Activated B cell treated with CpG ODN at 0.5 μM for 24 hours (primary cell): ENCODE measurements at regions not wholly inside any gene's neighbourhood (a gene's known extent, or its start where the extent isn't known, plus 50 kb on each side); places are given as distances from the start of the nearest gene placed in this dataset.
"Not testable (repeated sequence)": the region's sequence is repeated elsewhere in the genome, so short reads cannot be mapped to it uniquely, and the experiment has no call there.

Experiments
- ATAC-seq: fragments of 200-7000 bp; cut with Tn5 transposase; one replicate; pipeline ENCODE4 v1.10.0; 2021; ENCODE audit warnings: low read depth, mild to moderate bottlenecking, moderate library complexity
- CTCF ChIA-PET: fragments of 350-600 bp; sonication (Branson Sonifier 250); formaldehyde crosslinking; loops from one replicate; lab custom pipeline; 2021; ENCODE audit warnings: antibody characterized with exemption; lab: Charles Lee
- POLR2A ChIA-PET: fragments of 350-600 bp; sonication (Branson Sonifier 250); formaldehyde crosslinking; loops from one replicate; lab custom pipeline; 2021; ENCODE audit warnings: antibody characterized with exemption; lab: Charles Lee
- DNase-seq: peaks from one replicate; pipeline ENCODE4 v3.0.0; 2022
- H3K27ac Mint-ChIP-seq: one replicate; pipeline ENCODE4 v1.8.0; 2020; ENCODE audit warnings: mixed read lengths
- H3K27me3 Mint-ChIP-seq: one replicate; pipeline ENCODE4 v1.8.0; 2021; ENCODE audit warnings: mixed read lengths
- H3K36me3 Mint-ChIP-seq: one replicate; pipeline ENCODE4 v1.8.0; 2021; ENCODE audit warnings: low read depth, mixed read lengths
- H3K4me1 Mint-ChIP-seq: one replicate; pipeline ENCODE4 v1.8.0; 2021; ENCODE audit warnings: mixed read lengths
- H3K4me3 Mint-ChIP-seq: one replicate; pipeline ENCODE4 v1.8.0; 2020; ENCODE audit warnings: mild to moderate bottlenecking, mixed read lengths
- H3K9me3 Mint-ChIP-seq: one replicate; pipeline ENCODE4 v1.8.0; 2020; ENCODE audit warnings: mixed read lengths
- intact Hi-C: fragments of 100-400 bp; cut with micrococcal nuclease; formaldehyde crosslinking; loops from one replicate; pipeline ENCODE4 v1.15.1; 2024
- TF ChIP-seq, protein P1 (sequence below): fragments of 200-600 bp; IDR thresholded peaks from one replicate; pipeline ENCODE4 v1.8.0; 2022; ENCODE audit warnings: antibody characterized with exemption, mild to moderate bottlenecking

DNA sequence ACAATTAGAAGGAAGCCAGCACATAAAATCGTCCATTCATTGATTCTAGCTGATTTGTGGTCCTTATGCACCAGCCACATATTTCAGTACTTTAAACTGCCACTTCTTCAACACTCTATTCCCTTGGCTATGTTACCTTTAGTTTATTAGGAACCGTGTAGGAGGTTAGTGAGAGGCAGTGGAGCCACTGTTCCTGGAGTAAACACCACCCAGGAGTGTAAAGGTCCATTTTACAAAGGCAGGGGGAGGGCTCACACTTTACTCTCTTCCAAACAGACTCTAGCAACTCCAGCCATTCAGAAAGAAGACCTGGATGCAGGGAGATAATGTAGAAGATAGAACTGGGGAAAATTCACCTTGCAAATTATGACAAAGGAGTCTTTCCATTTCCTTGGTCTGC lies 170.2 kb upstream of the RPS23 start:
- Mint-ChIP-seq H3K4me3 (no peak overlapping the region), H3K9me3 (peaks cover 5% of the 10 kb centered on the region), H3K4me1 (no peaks in the 10 kb centered on the region), H3K27ac (no peak overlapping the region), H3K36me3 (no peaks in the 10 kb centered on the region), H3K27me3 (no peaks in the 10 kb centered on the region)
- ChIA-PET POLR2A (no interaction called here), CTCF (no interaction called here)
- TF ChIP-seq, protein P1, sequence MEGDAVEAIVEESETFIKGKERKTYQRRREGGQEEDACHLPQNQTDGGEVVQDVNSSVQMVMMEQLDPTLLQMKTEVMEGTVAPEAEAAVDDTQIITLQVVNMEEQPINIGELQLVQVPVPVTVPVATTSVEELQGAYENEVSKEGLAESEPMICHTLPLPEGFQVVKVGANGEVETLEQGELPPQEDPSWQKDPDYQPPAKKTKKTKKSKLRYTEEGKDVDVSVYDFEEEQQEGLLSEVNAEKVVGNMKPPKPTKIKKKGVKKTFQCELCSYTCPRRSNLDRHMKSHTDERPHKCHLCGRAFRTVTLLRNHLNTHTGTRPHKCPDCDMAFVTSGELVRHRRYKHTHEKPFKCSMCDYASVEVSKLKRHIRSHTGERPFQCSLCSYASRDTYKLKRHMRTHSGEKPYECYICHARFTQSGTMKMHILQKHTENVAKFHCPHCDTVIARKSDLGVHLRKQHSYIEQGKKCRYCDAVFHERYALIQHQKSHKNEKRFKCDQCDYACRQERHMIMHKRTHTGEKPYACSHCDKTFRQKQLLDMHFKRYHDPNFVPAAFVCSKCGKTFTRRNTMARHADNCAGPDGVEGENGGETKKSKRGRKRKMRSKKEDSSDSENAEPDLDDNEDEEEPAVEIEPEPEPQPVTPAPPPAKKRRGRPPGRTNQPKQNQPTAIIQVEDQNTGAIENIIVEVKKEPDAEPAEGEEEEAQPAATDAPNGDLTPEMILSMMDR, result no peak
- intact Hi-C loops, result no loop called here
- no peak for ATAC-seq
- DNase-seq, result no peak

DNA sequence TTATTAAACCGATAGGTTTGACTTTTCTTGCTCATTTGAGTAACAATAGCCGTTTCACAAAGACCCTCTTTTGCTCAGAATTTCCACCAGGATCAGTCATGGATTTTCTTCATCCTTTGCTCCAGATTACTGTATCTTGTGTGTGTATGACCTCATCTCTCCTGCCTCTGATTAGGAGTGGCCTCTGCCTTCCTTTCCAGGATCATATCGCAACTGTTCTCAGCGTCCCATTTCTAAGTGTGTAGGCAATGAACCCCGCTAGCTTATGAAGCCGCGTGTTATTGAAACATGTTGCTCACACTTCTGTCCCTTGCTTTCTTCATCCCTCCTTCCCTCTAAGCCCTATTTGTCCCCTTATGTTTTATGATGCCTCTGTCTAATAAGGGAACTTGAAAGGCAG lies 169.8 kb upstream of the RPS23 start:
- no peaks in the 10 kb centered on the region for H3K4me1 Mint-ChIP-seq
- CTCF ChIA-PET, result no interaction called here
- POLR2A ChIA-PET, result no interaction called here
- no peaks in the 10 kb centered on the region for H3K36me3 Mint-ChIP-seq
- H3K27ac Mint-ChIP-seq, result no peak overlapping the region
- no peak for ATAC-seq
- H3K27me3 Mint-ChIP-seq, result no peaks in the 10 kb centered on the region
- peaks cover 5% of the 10 kb centered on the region for H3K9me3 Mint-ChIP-seq
- DNase-seq, result no peak
- TF ChIP-seq, protein P1, result no peak
- H3K4me3 Mint-ChIP-seq, result no peak overlapping the region
- intact Hi-C loops, result no loop called here

DNA sequence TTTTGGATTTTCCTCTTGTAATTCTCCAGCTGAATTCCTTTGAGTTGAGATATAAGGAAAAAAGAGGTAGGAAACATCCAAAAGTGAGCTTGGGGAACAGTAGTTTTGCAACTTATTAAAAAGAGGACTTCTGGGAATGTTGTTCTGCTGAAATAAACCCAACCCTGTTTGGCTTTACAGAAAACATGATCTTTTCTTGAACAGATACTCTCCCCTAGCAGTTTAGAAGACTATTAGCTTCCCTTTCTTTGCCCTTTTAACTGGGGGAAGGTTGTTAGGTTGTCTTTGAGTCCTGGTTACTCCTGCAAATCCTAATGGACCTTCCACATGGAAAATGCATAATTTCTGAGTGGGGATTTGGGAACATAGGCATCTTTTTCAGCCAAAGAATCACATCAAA lies 168.7 kb upstream of the RPS23 start:
- no peaks in the 10 kb centered on the region for H3K27me3 Mint-ChIP-seq
- H3K36me3 Mint-ChIP-seq, result no peaks in the 10 kb centered on the region
- H3K27ac Mint-ChIP-seq, result no peak overlapping the region
- H3K4me3 Mint-ChIP-seq, result no peak overlapping the region
- POLR2A ChIA-PET, result no interaction called here
- CTCF ChIA-PET, result no interaction called here
- ATAC-seq, result no peak
- no peaks in the 10 kb centered on the region for H3K4me1 Mint-ChIP-seq
- DNase-seq, result no peak
- TF ChIP-seq, protein P1, result no peak
- H3K9me3 Mint-ChIP-seq, result peaks cover 1% of the 10 kb centered on the region
- intact Hi-C loops, result no loop called here

DNA sequence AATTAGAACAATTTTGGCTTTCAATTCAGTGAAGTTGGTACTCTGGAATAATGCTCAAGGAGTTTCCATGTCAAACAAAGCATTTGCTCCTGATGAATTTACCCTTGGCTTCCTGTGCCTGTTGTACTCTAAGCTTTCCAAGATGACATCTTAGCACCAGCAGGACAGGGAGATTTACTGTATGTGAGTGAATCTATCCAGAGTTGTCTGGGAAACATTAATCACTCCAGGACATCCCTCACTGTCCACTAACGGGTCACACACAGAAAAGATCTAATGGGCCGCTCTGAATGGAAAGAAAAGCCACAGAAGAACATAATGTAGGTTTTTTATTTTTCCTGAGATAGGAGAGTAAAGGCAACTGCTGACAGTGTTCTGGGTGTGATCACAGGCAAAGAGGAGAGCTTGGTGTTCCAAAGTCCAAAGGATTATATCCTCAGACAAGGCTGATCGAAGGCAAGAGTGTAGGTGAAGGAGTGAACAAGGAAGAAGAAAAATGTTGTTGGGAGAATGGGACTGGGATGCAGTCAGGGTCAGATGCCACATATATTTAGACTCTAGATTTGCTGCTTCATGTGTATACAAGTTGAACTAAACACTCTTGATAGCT lies 167.7 kb upstream of the RPS23 start:
- ChIA-PET POLR2A (no interaction called here), CTCF (no interaction called here)
- Mint-ChIP-seq H3K4me1 (no peaks in the 10 kb centered on the region), H3K4me3 (no peak overlapping the region), H3K9me3 (no peaks in the 10 kb centered on the region), H3K27me3 (no peaks in the 10 kb centered on the region), H3K36me3 (no peaks in the 10 kb centered on the region), H3K27ac (no peak overlapping the region)
- ATAC-seq, result no peak
- intact Hi-C loops, result no loop called here
- TF ChIP-seq, protein P1, result no peak
- DNase-seq, result no peak

DNA sequence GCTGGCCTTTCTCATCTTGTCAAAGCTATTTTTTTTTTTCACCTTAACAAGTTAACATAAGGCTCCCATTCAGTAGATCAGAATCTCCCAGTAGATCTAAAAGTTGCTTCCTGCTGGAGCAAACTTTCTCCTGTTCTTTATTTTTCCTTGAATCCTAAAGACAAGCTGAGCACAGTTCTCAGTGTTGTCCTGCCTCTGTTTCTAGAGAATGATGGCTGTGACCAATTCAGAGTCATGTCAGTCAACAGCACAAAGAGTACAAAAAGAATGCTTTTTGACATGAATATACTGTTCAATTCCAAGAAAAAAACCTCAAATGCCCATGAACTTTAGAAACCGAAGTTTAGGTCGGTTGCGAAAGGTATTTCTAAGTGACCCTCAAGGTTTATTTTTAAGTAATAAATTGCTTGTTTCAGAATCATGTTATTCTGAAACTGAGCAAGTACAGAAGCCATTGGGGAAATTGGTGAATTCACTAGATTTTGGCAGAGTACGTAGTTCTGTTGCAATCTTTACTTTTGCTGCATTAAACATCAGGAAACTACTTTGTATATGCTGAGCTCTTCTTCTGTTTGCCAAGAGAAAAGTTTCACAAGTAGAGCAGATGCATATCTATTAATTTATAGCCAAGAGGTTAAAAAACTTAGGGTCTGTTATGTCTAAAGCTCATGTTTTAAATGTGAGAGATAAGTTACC lies 161.7 kb upstream of the RPS23 start:
- DNase-seq (no peak), ATAC-seq (no peak)
- H3K9me3 Mint-ChIP-seq, result peaks cover 2% of the 10 kb centered on the region
- no peak overlapping the region for H3K4me3 Mint-ChIP-seq
- TF ChIP-seq, protein P1, result no peak
- POLR2A ChIA-PET, result no interaction called here
- CTCF ChIA-PET, result no interaction called here
- intact Hi-C loops, result no loop called here
- H3K27me3 Mint-ChIP-seq, result no peaks in the 10 kb centered on the region
- H3K36me3 Mint-ChIP-seq, result no peaks in the 10 kb centered on the region
- no peaks in the 10 kb centered on the region for H3K4me1 Mint-ChIP-seq
- no peak overlapping the region for H3K27ac Mint-ChIP-seq

DNA sequence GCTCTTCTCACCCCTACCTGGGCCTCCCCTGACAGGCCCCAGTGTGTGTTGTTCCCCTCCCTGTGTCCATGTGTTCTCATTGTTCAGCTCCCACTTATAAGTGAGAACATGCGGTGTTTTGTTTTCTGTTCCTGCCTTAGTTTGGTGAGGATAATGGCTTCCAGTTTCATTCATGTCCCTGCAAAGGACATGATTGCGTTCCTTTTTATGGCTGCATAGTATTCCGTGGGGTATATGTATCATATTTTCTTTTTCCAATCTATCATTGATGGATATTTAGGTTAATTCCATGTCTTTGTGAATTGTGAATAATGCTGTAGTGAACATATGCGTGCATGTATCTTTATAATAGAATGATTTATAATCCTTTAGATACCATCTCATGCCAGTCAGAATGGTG lies 159.4 kb upstream of the RPS23 start:
- ATAC-seq, POLR2A ChIA-PET, DNase-seq, H3K4me3 Mint-ChIP-seq, H3K27ac Mint-ChIP-seq, H3K9me3 Mint-ChIP-seq, H3K4me1 Mint-ChIP-seq, intact Hi-C loops, CTCF ChIA-PET, H3K27me3 Mint-ChIP-seq, H3K36me3 Mint-ChIP-seq: not testable (repeated sequence)
